GM12873 (cell line): ENCODE measurements at regions not wholly inside any gene's neighbourhood (a gene's known extent, or its start where the extent isn't known, plus 50 kb on each side); places are given as distances from the start of the nearest gene placed in this dataset.

Experiments used
- CTCF ChIP-seq: IDR thresholded peaks from 2 replicates; pipeline ENCODE4 v1.5.1; 2012; ENCODE audit warnings: low read depth, mild to moderate bottlenecking, moderate library complexity, low read length, control low read depth; ENCODE audit not compliant: insufficient read depth; ENCODE audit errors: missing control alignments

- TF ChIP-seq CTCF = no peak
Observed at GRCh38 chr1:37332126-37332525, 142.3 kb upstream of the ZC3H12A start.

- TF ChIP-seq CTCF = no peak
Observed at GRCh38 chr1:37338658-37339057, 135.7 kb upstream of the ZC3H12A start.

GRCh38 chr1:37342736-37343135 lies 131.6 kb upstream of the ZC3H12A start:
- peak; percentile 1 for TF ChIP-seq CTCF

GRCh38 chr1:37347104-37347649 lies 127.2 kb upstream of the ZC3H12A start:
- no peak for TF ChIP-seq CTCF

- no peak for TF ChIP-seq CTCF
Observed at GRCh38 chr1:37353871-37354270, 120.5 kb upstream of the ZC3H12A start.

- no peak for TF ChIP-seq CTCF
Observed at GRCh38 chr1:37354876-37355650, 119.3 kb upstream of the ZC3H12A start.

- no peak for TF ChIP-seq CTCF
Observed at GRCh38 chr1:37358992-37359391, 115.4 kb upstream of the ZC3H12A start.
